IMR-90 (cell line): ENCODE measurements at regions not wholly inside any gene's neighbourhood (a gene's known extent, or its start where the extent isn't known, plus 50 kb on each side); places are given as distances from the start of the nearest gene placed in this dataset.

Source experiments
- ATAC-seq: fragments of 200-7000 bp; cut with Tn5 transposase; 2 replicates; pipeline ENCODE4 v1.9.1; 2020; ENCODE audit warnings: low read depth, mild to moderate bottlenecking, moderate library complexity
- BruUV-seq: library from RNA; stranded (reverse); fragments of 400-500 nt; replicated peaks from 2 replicates; lab custom pipeline; 2021; lab: Mats Ljungman, UMichigan
- CTCF ChIA-PET: fragments of 300-600 bp; formaldehyde crosslinking; extraction: SDS; loops from one replicate; lab custom pipeline; 2021; ENCODE audit warnings: antibody characterized with exemption; lab: Yijun Ruan, JAX
- POLR2A ChIA-PET: fragments of 300-600 bp; sonication (Branson Sonifier 250); formaldehyde crosslinking; loops from one replicate; lab custom pipeline; 2022; ENCODE audit warnings: antibody characterized with exemption; ENCODE audit not compliant: unreplicated experiment; lab: Charles Lee
- DNase-seq: peaks from one replicate; pipeline ENCODE4 v3.0.0; 2013
- H2AFZ ChIP-seq: replicated peaks from 2 replicates; pipeline ENCODE3; 2013; ENCODE audit warnings: low read length, mild to moderate bottlenecking; ENCODE audit not compliant: poor library complexity
- H2AK5ac ChIP-seq: 2 replicates; pipeline ENCODE4 v1.6.1; 2013; ENCODE audit warnings: low read depth, low read length, inconsistent platforms
- H2AK9ac ChIP-seq: replicated peaks from 2 replicates; pipeline ENCODE3; 2013; ENCODE audit warnings: mild to moderate bottlenecking, low read depth, low read length, moderate library complexity; ENCODE audit not compliant: poor library complexity
- H2BK120ac ChIP-seq: 2 replicates; pipeline ENCODE4 v1.6.1; 2013; ENCODE audit warnings: low read depth, low read length, inconsistent platforms
- H2BK15ac ChIP-seq: 3 replicates; pipeline ENCODE4 v1.6.1; 2013; ENCODE audit warnings: low read depth, low read length, inconsistent platforms
- H2BK20ac ChIP-seq: 2 replicates; pipeline ENCODE4 v1.6.1; 2013; ENCODE audit warnings: low read depth, mild to moderate bottlenecking, inconsistent platforms, low read length, moderate library complexity
- H2BK5ac ChIP-seq: 2 replicates; pipeline ENCODE4 v1.6.1; 2013; ENCODE audit warnings: mild to moderate bottlenecking, low read depth, low read length, inconsistent platforms; ENCODE audit not compliant: poor library complexity, severe bottlenecking
- H3K14ac ChIP-seq: replicated peaks from 2 replicates; pipeline ENCODE4 v1.6.1; 2013; ENCODE audit warnings: low read depth, low read length, inconsistent platforms
- H3K18ac ChIP-seq: 2 replicates; pipeline ENCODE4 v1.6.1; 2013; ENCODE audit warnings: low read depth, low read length, control low read depth
- H3K23ac ChIP-seq: 2 replicates; pipeline ENCODE4 v1.6.1; 2013; ENCODE audit warnings: low read depth, low read length, inconsistent platforms
- H3K27ac ChIP-seq: 2 replicates; pipeline ENCODE4 v1.5.1; 2013; ENCODE audit warnings: mild to moderate bottlenecking, control low read depth, low read length; ENCODE audit not compliant: insufficient read depth
- H3K27me3 ChIP-seq: 2 replicates; pipeline ENCODE4 v1.6.1; 2013; ENCODE audit warnings: low read length; ENCODE audit not compliant: control insufficient read depth, insufficient read depth
- H3K36me3 ChIP-seq: 2 replicates; pipeline ENCODE4 v1.6.1; 2013; ENCODE audit warnings: low read length, mixed read lengths; ENCODE audit not compliant: control insufficient read depth, insufficient read depth
- H3K4ac ChIP-seq: 2 replicates; pipeline ENCODE4 v1.6.1; 2013; ENCODE audit warnings: low read depth, low read length, inconsistent platforms
- H3K4me1 ChIP-seq: 2 replicates; pipeline ENCODE4 v1.6.1; 2013; ENCODE audit warnings: low read length, mixed read lengths; ENCODE audit not compliant: control insufficient read depth, insufficient read depth
- H3K4me2 ChIP-seq: 2 replicates; pipeline ENCODE4 v1.6.1; 2013; ENCODE audit warnings: low read depth, mild to moderate bottlenecking, control low read depth, low read length, moderate library complexity
- H3K4me3 ChIP-seq: 2 replicates; pipeline ENCODE4 v1.5.1; 2013; ENCODE audit warnings: low read depth, mild to moderate bottlenecking, control low read depth, low read length, moderate library complexity; ENCODE audit not compliant: insufficient read depth
- H3K56ac ChIP-seq: 2 replicates; pipeline ENCODE4 v1.6.1; 2013; ENCODE audit warnings: low read length, inconsistent platforms; ENCODE audit not compliant: insufficient read depth; ENCODE audit errors: extremely low read depth
- H3K79me1 ChIP-seq, 2 experiments: 2 replicates each; pipeline ENCODE4 v1.6.1; 2013; ENCODE audit warnings: low read length in 2 of 2, inconsistent platforms in 1 of 2, low read depth in 1 of 2
- H3K9ac ChIP-seq: 2 replicates; pipeline ENCODE4 v1.6.1; 2013; ENCODE audit warnings: low read depth, low read length, control low read depth
- H3K9me1 ChIP-seq: 2 replicates; pipeline ENCODE4 v1.6.1; 2013; ENCODE audit warnings: low read length, inconsistent platforms; ENCODE audit not compliant: insufficient read depth
- H3K9me3 ChIP-seq: 2 replicates; pipeline ENCODE4 v1.6.1; 2013; ENCODE audit warnings: low read length; ENCODE audit not compliant: control insufficient read depth, insufficient read depth
- H4K20me1 ChIP-seq: 2 replicates; pipeline ENCODE4 v1.6.1; 2013; ENCODE audit warnings: low read length, inconsistent platforms; ENCODE audit not compliant: insufficient read depth
- H4K5ac ChIP-seq: 2 replicates; pipeline ENCODE4 v1.6.1; 2013; ENCODE audit warnings: mild to moderate bottlenecking, low read depth, low read length, control low read depth
- H4K8ac ChIP-seq, 2 experiments: 2 replicates each; pipeline ENCODE4 v1.6.1; 2013; ENCODE audit warnings: low read depth in 2 of 2, low read length in 2 of 2, control low read depth in 1 of 2, inconsistent platforms in 1 of 2
- H4K91ac ChIP-seq: 2 replicates; pipeline ENCODE4 v1.6.1; 2013; ENCODE audit warnings: low read depth, low read length, inconsistent platforms; ENCODE audit not compliant: insufficient read depth
- BHLHE40 ChIP-seq: fragments of 150-350 bp; IDR thresholded peaks from 2 replicates; pipeline ENCODE4 v1.6.1; 2016; ENCODE audit warnings: mild to moderate bottlenecking, low read depth, low read length
- CTCF ChIP-seq: conservative IDR thresholded peaks from 2 replicates; pipeline ENCODE4 v1.5.1; 2012; ENCODE audit warnings: mild to moderate bottlenecking, low read depth, low read length, improper control_type of control experiment
- MAFK ChIP-seq: IDR thresholded peaks from 2 replicates; pipeline ENCODE4 v1.6.1; 2012; ENCODE audit warnings: low read depth, low read length, improper control_type of control experiment
- MXI1 ChIP-seq: IDR thresholded peaks from 2 replicates; pipeline ENCODE4 v1.6.1; 2012; ENCODE audit warnings: low read depth, mild to moderate bottlenecking, low read length, moderate library complexity, borderline replicate concordance
- NFE2L2 ChIP-seq: fragments of 150-350 bp; IDR thresholded peaks from 2 replicates; pipeline ENCODE4 v1.6.1; 2016; ENCODE audit warnings: low read depth, mild to moderate bottlenecking, low read length
- POLR2A ChIP-seq: IDR thresholded peaks from 2 replicates; pipeline ENCODE4 v1.6.1; 2012; ENCODE audit warnings: mild to moderate bottlenecking, low read depth, low read length
- RAD21 ChIP-seq: IDR thresholded peaks from 2 replicates; pipeline ENCODE4 v1.6.1; 2012; ENCODE audit warnings: low read length, improper control_type of control experiment
- RCOR1 ChIP-seq: IDR thresholded peaks from 2 replicates; pipeline ENCODE4 v1.6.1; 2012; ENCODE audit warnings: mild to moderate bottlenecking, low read length, improper control_type of control experiment; ENCODE audit not compliant: insufficient replicate concordance
- RFX5 ChIP-seq: IDR thresholded peaks from 2 replicates; pipeline ENCODE4 v1.8.0; 2012; ENCODE audit warnings: low read depth, mild to moderate bottlenecking, low read length, moderate library complexity
- USF2 ChIP-seq: fragments of 150-350 bp; IDR thresholded peaks from 2 replicates; pipeline ENCODE4 v1.6.1; 2017; ENCODE audit warnings: mild to moderate bottlenecking, antibody characterized with exemption, low read length, low read depth
- WGBS, 2 experiments: methylation state at CpG; one replicate each; pipeline versions ENCODE4 v1.1.5 to v1.1.7; 2013; ENCODE audit warnings: missing lambda C conversion rate in 2 of 2; ENCODE audit not compliant: insufficient read length in 1 of 2; ENCODE audit errors: extremely low coverage in 2 of 2; 5-methylcytosine and 5-hydroxymethylcytosine counted together
- dilution Hi-C: fragments of 300-500 bp; cut with HindIII; formaldehyde crosslinking; loops from one replicate; pipeline ENCODE4 v1.14.3; 2018; ENCODE audit warnings: low sequenced_read_pairs; ENCODE audit not compliant: unreplicated experiment
- in situ Hi-C: fragments of 300-500 bp; cut with MboI; formaldehyde crosslinking; loops from 3 replicates; pipeline ENCODE4 v1.14.3; 2019; ENCODE audit warnings: low sequenced_read_pairs, inconsistent platforms, mixed read lengths
- intact Hi-C: fragments of 100-400 bp; cut with micrococcal nuclease; formaldehyde crosslinking; loops from 2 replicates; pipeline ENCODE4 v1.10.0; 2022

- H2BK15ac ChIP-seq = no peak overlapping the region
- H3K9me3 ChIP-seq = 0 out of 2 replicates have a peak, but pooled peaks cover 3% of the 10 kb centered on the region
- no TSS peak for BruUV-seq
- no peak overlapping the region for H2AFZ ChIP-seq
- WGBS, 2 experiments = 96% methylated on average over 13 of the region's 31 CpGs; no CpG with 5 or more reads in 1 of the 2 experiments
- no peak for TF ChIP-seq RAD21
- TF ChIP-seq MXI1 = no peak
- TF ChIP-seq POLR2A = no peak
- no peak for TF ChIP-seq MAFK
- no peak for TF ChIP-seq NFE2L2
- TF ChIP-seq USF2 = no peak
- no peak for TF ChIP-seq CTCF
- no peak for TF ChIP-seq BHLHE40
- no peak for TF ChIP-seq RCOR1
- no peak for TF ChIP-seq RFX5
- no peak overlapping the region for H2BK5ac ChIP-seq
- H3K4me3 ChIP-seq = no peak overlapping the region
- H3K4ac ChIP-seq = no peak overlapping the region; the same call in 1 of the 2 replicates
- H2AK5ac ChIP-seq = no peak overlapping the region
- H3K27ac ChIP-seq = peak overlapping the region; percentile 40; the same call in 1 of the 2 replicates
- H3K27me3 ChIP-seq = no peaks in the 10 kb centered on the region
- H3K9me1 ChIP-seq = no peaks in the 10 kb centered on the region
- ATAC-seq (no peak), DNase-seq (no peak)
- H3K56ac ChIP-seq = no peak overlapping the region
- in situ Hi-C loops (no loop called here), intact Hi-C loops (no loop called here), dilution Hi-C loops (no loop called here)
- H3K4me1 ChIP-seq = peaks cover 2% of the 10 kb centered on the region; the same call in 1 of the 2 replicates
- no peak overlapping the region for H3K23ac ChIP-seq
- no peak overlapping the region for H2BK120ac ChIP-seq
- no peak overlapping the region for H3K9ac ChIP-seq
- no peak overlapping the region for H3K4me2 ChIP-seq
- no peak overlapping the region for H4K8ac ChIP-seq
- no peak overlapping the region for H2BK20ac ChIP-seq
- ChIA-PET POLR2A (no interaction called here), CTCF (no interaction called here)
- H4K5ac ChIP-seq = no peak overlapping the region
- H3K36me3 ChIP-seq = no peaks in the 10 kb centered on the region
- H3K14ac ChIP-seq = no peak overlapping the region
- no peak overlapping the region for H2AK9ac ChIP-seq
- no peak overlapping the region for H3K18ac ChIP-seq
- no peak overlapping the region for H4K91ac ChIP-seq
- no peaks in the 10 kb centered on the region for H4K20me1 ChIP-seq
- no peaks in the 10 kb centered on the region for H3K79me1 ChIP-seq
These were observed 1095.6 kb downstream of the MAT2B start for GRCh38 chr5:164600929-164601535.
